ENCODE measurements at regions not wholly inside any gene's neighbourhood (a gene's known extent, or its start where the extent isn't known, plus 50 kb on each side); places are given as distances from the start of the nearest gene placed in this dataset.

DNA sequence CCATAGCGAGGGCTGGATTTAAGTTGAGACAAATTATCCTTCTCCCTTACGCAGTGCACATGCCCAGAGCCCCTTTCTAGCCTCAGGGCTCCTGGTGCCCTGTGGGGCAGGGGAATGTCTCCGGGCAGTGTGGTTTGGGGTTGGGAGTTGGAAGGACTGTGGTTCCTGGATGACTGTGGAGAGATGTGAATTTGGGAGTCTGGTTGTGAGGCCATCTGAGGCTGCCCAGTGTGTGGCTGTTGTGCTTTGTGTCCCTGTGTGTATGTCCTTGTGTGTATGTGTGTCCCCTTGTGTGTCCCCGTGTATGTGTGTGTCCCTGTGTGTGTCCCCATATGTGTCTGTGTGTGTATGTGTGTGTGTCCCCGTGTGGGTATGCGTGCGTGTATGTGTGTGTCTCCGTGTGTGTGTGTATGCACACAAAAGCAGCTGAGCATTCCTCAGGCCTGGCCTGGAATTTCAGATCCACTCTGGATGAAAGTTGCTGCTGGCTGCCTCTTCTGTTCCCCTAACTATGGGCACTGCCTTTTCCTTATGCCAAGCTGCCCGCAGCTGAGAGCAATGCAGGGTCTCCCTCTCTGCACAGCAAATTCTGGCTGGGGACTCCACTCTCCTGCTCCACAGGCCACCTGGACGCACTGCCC, 65.4 kb downstream of the UBIAD1 start:
- ATAC-seq, result no peak

DNA sequence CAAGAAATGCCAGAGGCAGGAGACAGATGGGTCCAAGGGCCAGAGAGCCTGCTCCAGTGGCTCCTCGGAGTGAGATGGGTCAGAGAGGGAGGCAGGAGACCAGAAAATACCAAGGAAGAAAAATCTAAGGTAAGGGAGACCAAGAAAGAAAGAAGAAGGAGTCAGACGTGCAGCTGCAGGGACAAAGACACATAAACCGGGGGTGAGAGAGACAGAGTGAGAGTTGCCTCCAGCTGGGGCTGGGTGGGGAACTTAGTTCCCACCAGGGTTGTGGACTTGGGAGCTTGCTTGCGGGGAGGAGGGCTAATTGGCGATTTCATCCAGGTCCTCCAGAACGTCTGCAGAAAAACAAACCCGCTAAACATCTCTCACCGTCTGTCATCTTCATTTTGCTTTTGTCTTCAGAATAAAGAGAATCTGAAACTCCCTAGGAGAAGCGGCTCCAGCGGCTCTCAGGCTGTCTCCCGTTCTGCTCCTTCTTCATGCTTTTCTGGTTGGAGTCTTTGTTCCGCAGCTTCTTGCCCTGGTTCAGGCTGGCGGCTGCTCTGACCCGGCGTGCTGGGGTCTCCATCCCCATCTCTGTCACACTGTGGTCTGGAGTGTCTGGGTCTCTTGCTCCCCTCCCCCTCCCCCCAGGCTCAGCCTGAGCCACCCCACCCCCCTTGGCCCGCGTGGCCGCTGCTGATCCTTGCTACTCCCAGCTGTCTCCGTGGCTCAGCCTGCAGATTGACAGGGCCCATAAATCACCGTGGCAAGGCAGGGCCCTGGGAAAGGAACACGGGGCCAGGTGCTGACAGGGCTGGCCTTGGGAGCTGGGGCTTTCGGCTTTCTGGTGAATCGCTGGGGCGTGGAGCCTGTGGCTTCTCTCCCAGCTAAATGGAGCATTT, 66.6 kb downstream of the UBIAD1 start:
- ATAC-seq, result peak; percentile 49

DNA sequence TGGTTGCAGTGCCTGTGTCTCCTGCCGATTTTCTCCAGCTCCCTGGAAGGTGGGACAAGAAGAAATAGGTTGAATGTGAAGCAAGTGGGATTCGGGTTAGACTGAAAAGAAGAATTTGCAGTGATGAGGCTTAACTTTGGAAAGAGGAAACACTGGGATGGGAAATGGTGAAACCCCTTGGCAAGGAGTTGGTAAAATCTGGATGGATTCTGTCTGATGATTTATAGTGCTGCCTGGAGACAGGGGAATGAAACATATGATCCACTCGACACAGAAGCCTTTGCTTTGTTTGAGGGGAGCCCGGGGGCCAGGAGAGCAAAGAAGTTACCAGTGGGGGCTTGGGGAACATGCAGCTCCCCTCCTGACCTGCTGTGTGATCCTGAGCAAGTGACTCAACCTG, 67.2 kb downstream of the UBIAD1 start:
- no peak for ATAC-seq

DNA sequence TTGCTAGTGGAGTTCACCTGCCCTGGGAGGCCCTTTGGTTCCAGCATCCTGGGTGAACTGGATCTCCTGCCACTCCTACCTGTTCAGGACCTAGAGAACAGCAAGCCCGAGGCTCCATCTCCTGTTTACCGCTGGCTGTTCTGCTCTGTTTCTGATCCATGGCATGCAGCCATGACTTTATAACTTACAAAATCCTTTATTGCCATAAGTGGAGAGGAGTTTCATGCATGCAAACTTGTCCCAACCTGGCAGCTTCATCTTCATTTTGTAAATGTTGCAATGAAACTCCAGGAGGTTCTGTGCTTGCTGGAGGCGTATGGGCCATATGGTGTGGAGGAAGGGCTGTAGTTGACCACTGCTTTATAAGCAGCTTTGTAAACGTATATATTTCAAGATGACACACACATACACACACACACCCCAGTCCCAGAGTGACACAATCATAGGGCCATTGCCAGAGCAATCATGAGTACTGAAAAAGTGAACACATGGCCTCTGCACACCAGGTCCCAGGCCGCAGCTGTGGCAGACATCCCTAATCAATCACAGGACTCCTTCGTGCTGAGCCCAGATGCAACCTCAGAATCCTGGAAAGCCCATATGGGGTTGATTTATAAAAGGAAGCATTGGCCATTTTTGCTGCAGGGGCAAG, 69.0 kb downstream of the UBIAD1 start:
- peak; percentile 60 for ATAC-seq

DNA sequence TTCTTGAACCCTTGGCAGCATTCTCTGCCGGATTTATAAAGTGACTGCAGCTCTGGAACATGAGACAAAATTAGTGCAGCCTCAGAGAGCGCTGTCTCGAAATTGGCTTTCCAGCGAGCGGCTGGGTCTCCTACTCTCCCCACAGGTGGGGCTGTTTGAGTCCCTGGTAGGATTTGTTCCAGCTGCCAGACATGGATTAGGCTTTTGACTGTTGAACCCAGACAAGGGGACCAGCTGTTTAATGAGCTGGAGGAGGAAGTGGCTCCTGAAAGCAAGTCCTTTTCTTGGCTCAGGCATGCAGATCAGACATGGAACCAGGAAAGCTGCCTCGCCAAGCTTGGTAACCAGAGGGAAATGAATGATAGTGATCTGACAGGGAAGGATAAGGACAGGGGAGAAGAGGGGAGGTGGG, 69.6 kb downstream of the UBIAD1 start:
- no peak for ATAC-seq

DNA sequence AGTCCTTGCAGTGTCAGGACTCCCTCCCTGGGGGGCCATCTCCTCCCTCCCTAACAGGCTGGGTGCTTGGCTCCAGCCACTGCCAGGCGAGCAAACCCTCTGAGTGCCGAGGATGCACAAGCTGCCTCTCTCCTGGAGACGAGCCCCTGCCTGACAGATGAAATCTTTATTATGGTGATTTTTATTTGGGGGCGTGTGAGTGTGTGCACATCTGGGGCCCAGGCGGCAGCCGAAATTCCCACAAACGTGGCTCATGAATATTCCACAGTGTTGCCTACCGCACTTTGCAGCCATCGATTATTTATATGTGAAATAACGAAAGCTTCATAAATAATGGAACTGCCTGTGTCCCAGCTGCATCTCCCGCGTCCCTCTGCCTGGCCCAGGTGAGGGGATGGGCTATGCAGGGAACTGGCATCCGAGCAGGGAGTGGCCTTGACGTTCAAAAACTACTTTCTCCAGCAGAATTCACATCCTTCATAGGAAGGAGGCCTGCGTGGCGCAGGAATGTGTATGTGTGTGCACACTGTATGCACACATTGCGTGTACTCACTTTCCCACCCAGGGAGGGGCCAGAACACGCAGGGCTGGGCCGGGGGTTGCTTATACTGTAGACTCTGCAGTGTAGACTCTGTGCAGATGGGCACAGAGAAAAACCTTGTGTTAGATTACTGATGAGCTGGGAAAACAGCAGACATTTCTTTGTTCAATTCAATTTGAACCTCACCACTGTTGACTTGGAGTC, 73.1 kb downstream of the UBIAD1 start:
- no peak for ATAC-seq

DNA sequence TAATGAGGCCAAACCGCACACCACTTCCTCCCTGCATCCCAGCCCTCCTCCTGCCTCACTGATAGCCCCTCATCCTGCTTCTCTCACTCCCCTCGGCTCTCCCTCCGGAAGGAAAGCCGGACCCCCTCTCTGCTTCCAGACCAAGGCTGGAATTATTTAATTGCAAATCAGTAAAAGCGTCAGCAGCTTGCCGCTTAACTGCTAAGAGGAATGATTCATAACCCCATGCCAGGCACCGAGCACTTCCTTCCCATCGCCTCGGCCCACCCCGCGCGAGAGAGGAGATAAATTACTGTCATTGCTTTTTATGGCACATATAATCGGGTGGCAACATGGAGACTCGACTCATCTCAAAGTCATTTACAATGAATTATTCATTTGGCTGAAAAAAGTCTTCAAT, 77.3 kb downstream of the UBIAD1 start:
- ATAC-seq, result no peak

DNA sequence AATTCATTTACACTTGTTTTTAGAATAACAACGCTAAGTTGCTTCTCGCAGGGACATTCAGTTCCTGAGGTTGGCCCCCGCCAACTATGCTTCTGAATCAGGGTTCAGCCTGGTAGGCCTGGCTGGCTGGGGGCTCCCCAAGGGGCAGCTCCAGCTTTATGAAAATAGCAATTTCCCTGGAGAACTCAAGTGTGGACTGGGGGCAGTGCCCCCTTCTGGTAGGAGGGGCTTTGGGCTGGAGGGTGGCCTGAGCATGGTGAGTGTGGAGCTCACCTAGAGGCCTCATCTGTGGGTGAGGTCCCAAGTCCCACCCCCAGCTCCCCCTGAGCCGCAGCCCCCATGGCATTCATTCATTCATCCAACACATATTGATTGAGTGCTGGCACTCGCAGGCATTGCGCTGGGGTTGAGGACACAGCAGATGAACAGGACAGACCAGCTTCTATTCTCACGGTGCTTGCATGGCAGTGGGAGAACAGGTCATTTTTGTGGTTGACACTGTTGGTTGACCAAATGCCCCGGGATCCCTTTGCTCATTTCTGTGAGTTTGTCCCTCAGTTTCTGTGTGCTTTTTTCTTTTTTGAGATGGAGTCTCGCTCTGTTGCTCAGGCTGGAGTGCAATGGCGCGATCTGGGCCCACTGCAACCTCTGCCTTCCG, 79.2 kb downstream of the UBIAD1 start:
- no peak for ATAC-seq

DNA sequence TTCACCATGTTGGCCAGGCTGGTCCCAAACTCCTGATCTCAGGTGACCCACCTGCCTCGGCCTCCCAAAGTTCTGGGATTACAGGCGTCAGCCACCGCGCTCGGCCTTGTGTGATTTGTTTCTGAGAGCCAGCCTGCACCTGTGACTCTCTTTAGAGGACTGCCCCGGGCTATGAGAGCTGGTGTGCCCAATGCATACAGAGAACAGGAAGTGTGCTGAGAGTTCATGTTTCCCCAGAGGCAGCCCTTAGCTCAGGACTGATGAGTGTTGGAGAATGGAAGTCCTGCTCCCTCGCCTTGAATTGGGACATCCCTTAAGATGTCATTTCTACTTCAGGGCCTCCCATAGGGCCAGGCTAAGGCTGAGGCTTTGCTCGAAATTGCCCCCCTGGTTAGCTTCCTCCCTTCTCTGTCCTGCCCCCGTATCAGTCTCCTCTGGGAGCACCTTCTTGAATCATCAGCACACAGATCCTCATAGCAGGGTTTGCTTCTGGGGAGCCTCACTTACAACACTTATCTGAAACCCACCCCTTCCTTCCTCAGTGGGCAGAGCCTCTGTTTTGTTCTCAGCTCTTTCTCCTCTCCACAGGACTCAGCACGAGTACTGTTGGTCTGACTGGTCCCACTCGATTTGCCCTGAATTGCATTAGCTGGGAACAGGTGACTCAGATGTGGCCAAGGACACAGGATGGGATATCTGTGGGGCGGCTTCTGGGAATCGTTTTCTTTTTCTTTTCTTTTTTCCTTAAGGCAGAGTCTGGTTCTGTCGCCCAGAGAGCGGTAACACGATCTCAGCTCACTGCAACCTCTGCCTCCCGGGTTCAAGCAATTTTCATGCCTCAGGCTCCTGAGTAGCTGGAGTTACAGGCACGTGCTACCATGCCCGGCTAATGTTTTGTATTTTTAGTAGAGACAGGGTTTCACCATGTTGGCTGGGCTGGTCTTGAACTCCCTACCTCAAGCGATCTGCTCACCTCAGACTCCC, 80.1 kb downstream of the UBIAD1 start:
- no peak for ATAC-seq

DNA sequence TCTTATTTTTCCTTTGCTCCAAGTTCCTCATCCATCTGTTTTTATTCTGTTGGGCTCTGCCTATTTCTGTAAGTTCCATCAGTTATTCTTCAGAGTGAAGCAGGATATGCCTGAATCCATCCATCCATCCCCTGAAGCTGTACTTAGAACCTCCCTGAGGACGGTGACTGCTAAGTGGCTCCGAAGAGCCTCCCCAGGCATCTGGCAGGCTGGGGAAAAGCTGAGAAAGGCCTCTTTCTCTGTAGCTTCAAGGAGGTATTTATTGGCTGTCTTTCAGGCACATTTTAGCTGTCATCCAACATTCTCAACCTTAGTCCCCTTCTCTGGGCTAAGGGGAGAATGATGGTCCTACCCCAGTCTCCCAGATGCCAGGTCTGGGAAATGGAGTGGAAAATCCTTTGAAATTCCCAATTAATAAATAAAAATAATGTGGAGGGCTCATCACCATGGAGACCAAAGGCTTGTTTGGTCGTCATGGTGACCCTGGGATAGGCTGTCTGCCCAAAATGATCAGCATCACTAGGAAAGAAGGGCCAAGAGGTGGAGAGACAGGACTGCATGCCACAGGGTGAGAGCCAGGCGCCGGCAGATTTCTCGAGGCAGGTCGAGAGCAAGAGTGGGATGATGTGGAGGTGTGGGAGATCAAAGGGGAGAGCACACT, 82.0 kb downstream of the UBIAD1 start:
- no peak for ATAC-seq

DNA sequence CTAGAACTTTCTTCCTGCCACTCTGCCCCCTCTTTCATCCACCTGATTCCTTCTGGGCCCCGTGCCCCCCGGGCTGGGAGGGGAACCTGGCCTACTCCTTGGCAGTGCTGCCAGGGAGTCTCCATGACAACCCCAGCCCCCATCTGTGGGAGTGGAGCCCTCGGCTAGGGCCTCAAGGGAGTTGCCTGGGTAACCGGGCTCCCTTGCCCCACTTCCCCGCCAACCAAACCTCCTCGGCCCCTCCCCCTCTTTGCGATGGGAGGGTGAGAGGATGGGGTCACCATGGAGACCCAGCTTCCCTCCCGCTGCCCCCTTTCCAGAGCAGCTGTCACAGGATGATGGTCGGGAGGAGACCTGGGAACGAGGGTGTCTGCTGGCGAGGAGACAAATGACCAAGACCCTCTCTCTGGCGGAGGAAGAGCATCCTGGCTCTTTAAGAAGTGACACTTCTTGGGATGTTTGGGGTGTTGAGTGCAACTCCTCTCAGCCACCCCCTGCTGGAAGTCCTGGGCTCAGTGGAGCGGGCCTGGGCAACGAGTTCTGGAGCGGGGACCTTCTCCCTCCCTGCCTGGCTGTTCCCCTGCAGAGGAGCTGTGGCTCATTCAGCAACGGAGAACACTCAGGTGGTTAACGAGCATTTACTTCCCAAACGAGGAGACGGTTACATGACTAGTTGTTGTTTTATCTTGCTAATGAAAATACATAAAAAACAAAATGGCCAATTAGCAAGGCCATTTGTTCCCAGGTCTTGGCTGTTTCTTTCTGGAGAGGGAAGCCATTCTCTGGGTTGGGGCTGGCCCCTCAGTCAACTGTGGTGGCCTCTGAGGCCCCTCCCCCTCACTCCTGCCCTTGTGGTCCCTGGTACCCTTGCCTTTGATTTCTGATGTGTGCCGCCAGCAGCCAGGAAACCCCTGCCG, 82.8 kb downstream of the UBIAD1 start:
- ATAC-seq, result no peak

DNA sequence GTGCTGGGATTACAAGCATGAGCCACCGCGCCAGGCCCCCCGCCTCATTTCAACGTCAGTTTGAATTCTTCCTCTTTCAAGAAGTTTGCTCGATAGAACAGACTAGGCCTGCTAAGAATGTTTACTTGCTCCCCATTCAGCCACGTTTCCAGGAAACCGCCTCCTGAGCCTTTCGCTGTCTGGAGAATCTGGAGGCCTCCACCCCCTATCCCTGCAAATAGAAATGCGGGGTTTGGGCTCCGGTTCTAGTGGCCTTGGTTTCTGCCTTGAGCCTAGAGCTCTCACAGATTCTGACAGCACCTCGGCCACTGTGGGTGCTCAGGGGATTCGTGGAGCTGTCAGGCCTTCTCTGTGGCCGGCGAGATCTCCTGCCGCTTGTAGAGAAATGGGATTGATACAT, 84.3 kb downstream of the UBIAD1 start:
- ATAC-seq, result no peak

DNA sequence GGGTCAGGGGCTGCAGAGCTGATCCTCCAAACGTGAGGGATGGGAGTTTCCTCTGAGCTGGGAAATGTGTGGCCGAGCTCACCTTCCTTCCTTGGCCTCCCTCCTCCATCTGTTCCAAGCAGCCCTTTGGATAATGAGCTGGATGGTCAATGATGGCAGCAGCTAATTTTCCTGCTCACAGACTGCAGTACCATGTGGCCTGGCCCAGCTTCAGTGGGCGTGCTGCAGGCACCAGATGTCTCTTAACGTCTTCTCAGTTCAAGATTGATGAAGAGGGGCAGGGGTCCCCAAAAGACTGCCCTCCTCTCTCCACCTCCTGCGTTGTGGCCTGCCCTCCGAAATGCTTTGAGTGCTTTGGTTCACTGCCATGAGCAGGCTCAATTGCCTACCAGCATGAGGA, 86.0 kb downstream of the UBIAD1 start:
- no peak for ATAC-seq

DNA sequence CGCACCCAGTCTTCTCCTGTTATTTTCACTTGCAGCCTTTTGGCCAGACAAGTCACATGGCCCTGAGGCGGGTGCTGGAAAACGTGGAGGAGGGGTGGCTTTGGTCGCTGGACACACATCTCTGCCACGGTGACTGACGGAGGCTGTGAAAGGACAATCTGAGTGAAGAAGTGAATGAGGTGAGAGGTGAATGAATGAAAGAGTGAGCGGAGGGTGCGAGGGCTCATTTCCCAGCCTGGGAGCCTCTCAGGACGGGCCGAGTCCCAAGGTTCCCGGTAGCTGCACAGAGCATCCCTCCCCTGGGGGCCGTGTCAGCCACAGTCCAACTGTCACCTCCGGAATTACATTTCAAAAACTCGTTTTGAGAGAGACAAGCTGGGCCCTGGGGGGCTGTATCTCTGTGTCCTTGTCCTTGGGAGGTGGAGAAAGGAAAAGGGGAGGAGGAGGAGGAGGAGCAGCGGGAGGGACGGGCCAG, 89.6 kb downstream of the UBIAD1 start:
- ATAC-seq, result no peak

DNA sequence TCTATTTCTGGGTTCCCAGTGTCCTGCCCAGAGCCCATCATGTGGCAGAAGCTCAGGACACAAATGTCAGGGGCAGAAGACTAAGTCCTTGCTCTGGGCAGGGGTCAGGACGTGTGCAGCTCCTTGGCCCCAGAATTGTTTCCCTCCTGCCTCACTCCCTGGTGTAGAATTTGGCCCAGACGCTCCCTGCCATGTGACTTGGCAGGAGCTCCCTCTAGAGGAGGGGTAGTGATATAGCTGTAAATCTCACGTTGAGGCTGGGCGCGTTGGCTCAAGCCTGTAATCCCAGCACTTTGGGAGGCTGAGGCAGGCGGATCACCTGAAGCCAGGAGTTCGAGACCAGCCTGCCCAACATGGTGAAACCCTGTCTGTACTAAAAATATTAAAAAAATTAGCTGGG, 91.2 kb downstream of the UBIAD1 start:
- ATAC-seq, result peak; percentile 65

DNA sequence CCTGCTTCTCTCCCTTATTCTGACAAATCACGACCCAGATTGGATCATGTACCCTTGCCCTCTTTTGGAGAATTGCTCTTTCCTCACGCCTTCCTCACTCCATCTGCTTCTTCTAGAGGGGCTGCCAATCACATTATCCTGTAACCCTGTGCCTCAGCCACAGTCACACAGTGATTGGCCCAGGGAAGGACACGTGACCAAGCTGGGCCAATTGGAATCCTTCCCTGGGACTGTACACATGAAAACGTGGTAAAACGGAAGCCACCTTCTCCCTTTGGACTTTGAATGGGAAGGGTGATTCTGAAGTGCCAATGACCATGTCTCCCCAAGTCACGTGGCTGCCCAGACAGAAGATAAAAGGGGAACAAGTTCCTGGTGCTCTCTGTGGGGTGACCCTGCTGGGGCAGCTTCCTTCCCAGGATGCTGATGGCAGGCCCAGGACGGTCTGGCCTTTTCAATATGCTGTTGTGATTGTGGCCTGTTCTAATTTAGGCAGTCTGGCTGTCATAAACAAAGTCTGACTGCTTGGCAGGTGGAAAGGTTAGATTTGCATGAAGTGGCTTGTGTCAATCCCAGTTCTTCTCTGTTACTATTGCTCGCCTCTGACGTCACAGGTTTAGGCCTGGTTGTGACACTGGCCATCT, 92.9 kb downstream of the UBIAD1 start:
- ATAC-seq, result no peak

DNA sequence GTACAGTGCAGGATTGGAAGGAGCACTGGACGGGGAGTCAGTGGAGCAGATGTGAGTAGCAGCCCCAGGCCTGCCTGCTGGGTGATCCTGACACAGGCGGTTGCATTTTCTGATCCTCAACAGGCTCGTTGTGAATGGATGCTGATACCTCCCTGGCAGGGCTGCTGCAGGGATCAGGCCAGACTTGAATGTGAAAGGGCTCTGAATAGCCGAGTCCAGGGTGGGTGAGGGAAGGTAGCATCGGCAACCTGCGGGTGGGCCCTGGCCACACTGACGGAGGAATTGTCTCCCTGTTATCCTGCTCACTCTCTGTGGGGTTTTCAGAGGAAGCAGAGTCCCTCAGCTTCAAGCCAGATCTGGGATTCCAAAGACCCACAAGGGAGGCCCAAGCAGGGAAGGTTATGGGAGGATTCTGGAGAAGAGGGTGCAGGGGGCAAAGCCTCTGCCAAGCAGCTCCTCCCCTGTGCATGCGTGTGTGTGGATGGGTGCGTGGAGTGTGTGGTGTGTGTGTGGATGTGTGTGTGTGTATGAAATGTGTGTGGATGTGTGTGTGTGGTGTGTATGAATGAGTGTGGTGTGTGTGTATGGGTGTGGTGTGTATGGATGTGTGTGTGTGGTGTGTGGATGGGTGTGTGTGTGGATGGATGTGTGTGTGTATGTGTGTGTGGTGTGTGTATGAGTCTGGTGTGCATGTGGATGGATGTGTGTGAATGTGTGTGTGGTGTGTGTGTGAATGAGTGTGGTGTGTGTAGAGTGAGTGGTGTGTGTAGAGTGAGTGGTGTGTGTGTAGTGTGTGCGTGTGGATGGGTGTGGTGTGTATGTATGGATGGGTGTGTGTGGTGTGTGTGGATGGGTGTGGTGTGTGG, 100.3 kb downstream of the UBIAD1 start:
- no peak for ATAC-seq

All from esophagus mucosa (tissue), 1 donor.